Left colon (tissue), 2 donors: ENCODE measurements at regions not wholly inside any gene's neighbourhood (a gene's known extent, or its start where the extent isn't known, plus 50 kb on each side); places are given as distances from the start of the nearest gene placed in this dataset.
"Not testable (repeated sequence)": the region's sequence is repeated elsewhere in the genome, so short reads cannot be mapped to it uniquely, and the experiment has no call there.

Source experiments
- ATAC-seq: fragments of 200-7000 bp; cut with Tn5 transposase; one replicate; pipeline ENCODE4 v1.9.1; 2020; ENCODE audit warnings: mild to moderate bottlenecking, moderate library complexity
- DNase-seq, 2 donors: peaks; one replicate each; pipeline ENCODE4 v3.0.0-alpha.2; 2020
- intact Hi-C, 2 donors: fragments of 100-400 bp; cut with DNase I in 1 of 2; cut with micrococcal nuclease in 1 of 2; formaldehyde crosslinking; loops; one replicate each; pipeline versions ENCODE4 v1.11.2 to v1.14.0; 2022; cut with DNase I, micrococcal nuclease
- donor health status: DM: no; HTN: no; CAD: no.
- donor health status: DM: yes; HTN: yes; CAD: no.

DNA sequence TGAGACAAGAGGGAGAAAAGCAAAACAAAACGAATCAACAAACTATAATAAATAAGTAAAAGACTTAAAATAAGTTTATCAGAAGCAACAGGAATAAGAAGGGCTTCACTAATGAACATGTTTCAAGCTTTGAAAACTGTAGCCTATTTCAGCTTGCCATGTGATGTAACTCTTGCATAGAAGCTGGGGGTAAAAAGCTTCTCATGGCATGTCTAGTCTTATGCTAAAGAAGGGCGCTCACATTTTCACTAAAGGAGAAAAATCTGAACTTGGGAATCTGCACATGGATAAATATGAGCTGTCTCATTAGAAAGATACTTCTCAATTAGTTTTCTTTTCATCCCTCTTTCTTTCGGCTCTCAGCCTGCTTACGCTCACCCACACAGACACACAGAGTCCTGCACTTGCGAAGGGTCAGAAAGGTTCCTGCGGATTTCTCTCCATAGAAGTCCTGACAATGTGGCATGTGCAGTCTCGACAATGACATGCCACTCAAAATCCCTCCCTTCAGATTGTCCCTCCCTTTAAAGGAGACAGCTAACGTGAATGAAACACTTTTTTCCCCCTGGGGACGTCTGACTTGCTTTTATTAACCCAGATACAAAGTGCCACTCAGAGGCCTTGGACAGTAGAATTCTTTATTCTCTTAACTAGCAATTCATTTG is 568.9 kb upstream of the NR2F2 start:
- intact Hi-C loops = no loop called here
- ATAC-seq = no peak

DNA sequence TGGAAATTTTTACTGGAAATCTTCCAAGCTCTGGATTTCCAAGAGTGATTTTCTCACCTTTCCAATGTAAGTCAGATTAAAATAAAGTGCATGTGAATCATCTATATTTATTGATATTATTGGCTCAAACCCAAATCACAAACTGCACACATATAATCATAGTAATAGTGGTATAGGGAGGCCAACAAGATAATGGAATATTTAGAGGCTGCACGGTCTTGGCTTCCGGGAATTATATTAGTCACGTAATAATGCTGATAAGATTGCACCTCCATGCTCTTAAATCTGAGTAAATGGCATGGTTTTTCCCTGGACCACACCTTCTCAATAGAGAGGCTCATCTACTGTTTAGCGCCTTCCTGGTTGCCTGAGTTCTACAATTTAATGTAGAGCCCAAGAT is 567.1 kb upstream of the NR2F2 start:
- intact Hi-C loops = no loop called here
- ATAC-seq (no peak), DNase-seq (no peak)

More for the DNA sequence above, 568.9 kb upstream of the NR2F2 start:
- DNase-seq = no peak

DNA sequence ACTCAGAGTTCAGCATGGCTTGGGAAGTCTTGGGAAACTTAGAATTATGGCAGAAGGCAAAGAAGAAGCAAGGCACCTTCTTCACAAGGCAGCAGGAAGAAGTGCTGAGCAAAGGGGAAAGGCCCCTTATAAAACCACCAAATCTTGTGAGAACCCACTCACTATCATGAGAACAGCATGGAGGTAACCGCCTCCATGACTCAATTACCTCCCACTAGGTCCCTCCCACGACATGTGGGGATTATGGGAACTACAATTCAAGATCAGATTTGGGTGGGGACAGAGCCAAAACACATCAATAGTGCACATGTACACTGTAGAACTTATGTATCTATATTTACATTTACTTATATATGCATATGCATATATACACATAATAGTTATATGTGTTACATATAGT is 565.3 kb upstream of the NR2F2 start:
- DNase-seq (no peak), ATAC-seq (no peak)
- intact Hi-C loops = no loop called here

DNA sequence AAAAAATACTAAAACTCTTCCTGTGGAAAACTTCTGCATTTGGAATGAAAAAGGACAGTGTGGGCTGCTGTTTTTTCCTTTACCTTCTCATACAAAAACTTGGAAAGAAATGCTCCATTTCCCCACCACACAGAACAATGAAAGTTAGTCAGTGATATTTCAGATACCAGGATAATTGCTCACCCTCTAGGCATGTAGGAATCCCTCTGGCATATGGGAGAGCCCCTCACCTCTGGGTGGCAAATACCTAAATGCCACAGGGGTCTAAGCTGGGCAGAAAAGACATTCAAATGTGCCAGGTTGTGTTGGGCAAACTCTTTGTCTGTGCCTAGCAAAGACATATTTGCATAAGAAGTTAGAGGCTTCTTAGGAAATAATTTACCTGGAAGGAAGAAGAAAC is 560.3 kb upstream of the NR2F2 start:
- no peak for DNase-seq
- no peak for ATAC-seq
- intact Hi-C loops = no loop called here

DNA sequence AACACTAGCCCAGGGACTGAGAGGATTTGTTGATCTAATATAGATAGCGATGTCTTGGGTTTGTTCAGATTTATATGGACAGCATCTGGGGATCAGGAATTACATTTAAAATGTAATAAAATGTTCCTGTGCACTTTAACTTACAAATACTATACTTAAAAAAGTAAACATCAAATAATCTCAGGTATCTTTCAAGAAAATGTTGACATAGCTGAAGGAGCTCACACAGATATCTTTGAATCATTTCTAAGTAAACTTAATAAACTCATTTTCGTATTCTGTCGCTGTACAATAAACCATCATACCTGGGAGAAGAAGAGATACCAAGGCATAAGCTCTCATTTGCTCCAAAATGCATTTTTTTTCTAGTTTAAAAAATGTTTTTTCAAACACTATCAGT is 557.5 kb upstream of the NR2F2 start:
- DNase-seq = no peak
- intact Hi-C loops = no loop called here
- ATAC-seq = no peak

DNA sequence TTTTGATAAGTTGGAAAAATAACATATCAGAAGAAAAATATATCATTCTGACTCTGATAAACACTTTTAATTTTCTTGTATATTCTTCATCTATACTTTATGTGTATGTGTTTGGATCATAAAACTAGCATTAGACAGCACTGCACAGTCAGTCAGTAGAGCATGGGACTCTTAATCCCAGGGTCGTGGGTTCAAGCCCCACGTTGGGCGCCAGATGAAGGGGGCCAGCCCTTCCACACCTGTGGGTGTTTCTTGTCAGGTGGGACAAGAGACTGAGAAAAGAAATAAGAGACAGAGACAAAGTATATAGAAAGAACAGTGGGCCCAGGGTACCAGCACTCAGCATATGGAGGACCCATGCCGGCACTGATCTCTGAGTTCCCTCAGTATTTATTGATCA is 546.0 kb upstream of the NR2F2 start:
- ATAC-seq = no peak
- intact Hi-C loops = no loop called here
- no peak for DNase-seq

DNA sequence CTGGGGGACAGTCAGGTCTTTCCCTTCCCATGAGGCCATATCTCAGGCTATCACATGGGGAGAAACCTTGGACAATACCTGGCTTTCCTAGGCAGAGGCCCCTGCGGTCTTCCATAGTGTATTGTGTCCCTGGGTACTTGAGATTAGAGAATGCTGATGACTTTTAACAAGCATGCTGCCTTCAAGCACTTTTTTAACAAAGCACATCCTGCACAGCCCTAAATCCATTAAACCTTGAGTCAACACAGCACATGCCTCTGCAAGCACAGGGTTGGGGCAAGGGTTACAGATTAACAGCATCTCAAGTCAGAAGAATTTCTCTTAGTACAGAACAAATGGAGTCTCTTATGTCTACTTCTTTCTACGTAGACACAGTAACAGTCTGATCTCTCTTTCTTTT is 545.2 kb upstream of the NR2F2 start:
- DNase-seq, ATAC-seq, intact Hi-C loops: not testable (repeated sequence)

DNA sequence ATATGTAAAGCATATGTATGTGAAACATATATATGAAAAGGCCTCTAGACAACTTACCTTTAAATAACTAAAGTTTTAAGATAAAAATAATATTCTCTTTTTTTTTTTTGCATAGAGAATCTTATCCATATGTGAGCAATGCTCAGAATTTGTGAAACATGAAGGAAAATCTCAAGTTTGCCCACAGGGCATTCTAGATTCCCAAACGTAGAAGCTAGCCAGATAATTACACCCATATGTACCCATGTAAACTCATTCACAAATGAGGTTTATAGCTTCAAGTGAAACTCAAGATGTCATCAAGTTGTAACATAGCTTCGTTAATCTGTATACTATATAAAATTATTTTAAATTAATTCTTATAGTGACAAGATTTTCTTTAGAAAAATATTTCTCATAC is 537.3 kb upstream of the NR2F2 start:
- no peak for ATAC-seq
- DNase-seq = no peak
- intact Hi-C loops = no loop called here

DNA sequence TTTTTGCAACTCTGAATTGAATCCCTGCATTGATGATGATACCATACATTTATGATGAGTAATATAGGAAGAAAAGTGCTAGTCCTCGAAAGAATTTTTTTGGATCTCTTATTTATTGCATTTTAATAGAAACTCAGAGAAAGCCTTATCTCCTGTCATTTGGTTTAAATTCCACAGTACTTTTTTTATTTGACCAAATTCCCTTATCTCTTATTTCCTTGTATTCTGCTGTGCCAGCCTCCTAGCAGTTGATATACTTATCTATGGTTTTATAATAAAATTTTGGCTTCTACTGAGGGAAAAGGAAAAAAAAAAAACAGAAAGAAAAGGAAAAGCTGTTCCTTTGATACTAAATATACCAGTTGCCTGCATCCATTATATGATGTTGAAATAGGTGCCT is 535.1 kb upstream of the NR2F2 start:
- intact Hi-C loops = no loop called here
- ATAC-seq (no peak), DNase-seq (no peak)

DNA sequence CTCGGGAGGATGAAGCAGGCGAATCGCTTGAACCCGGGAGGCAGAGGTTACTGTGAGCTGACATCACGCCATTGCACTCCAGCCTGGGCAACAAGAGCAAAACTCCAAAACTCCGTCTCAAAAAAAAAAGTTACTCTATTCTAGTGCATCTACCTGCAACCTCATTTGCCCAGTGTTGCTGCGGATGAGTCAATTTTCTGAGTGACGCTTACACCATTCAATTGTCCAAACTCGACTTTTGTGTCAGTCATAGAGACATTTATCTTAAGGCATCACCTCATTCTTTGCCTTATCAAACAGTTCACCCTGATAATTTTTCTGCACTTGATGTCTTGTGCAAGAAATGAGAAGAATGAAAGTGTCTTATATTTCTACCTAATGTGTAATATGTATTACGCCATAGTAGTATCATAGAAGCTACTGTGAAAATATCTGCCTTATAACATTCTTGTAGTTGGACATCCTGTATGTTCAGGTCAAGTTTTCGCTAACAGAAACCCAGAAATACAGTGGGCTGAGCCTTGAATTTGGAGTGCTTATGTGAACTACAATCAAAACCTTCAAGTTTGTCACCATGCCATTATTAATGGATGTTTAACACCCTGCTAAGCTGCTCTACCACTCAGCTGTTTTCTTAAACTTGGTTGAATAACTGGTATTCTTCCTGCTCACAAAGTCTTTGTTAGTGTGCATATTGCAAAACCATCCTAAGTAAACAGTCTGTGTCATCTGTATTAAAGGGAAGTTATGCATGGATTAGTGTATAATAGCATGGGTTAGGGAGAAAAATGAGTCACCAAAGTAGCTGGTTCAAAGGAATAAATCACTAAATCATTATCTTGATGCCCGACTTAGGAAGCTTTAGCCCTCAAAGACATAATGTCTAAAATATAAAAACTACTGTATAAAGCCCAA is 531.0 kb upstream of the NR2F2 start:
- DNase-seq = no peak
- ATAC-seq = no peak
- intact Hi-C loops = no loop called here

DNA sequence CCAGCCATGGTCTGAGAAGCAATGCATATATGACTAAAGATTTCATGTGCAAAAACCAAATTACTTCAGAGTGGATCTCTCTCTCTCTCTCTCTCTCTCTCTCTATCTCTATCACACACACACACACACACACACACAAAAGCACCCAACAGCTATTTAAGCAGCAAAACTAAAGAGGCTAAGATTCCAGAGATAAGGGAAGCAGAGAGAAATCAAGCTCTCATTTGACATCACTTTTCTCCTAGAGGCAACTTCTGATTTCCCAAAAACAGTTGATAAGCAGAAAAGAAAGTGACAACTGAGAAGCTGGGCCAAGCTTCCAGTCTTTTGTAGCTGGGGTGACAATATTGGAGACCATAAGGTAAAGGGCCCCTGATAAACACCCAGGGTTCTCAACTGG is 526.0 kb upstream of the NR2F2 start:
- ATAC-seq (no peak), DNase-seq (no peak)
- intact Hi-C loops = no loop called here

DNA sequence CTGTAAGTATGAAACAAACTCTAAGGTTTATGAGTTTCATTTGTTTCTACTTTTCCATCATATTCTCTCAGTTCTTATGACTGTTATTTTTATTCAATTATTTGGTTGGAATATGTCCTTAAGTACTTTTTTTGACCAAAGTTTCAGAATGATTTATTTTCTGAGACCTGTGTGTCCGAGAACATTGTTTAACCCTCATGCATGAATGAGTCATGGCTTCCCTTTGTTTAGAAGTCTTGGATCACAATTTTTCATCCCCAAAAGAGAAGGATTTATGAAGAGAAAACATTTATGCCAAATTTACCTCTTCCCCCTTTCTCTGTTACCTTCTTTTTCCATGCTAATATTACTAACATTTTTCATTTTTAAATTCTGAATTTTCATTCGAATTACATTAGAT is 518.0 kb upstream of the NR2F2 start:
- intact Hi-C loops = no loop called here
- DNase-seq (no peak), ATAC-seq (no peak)

DNA sequence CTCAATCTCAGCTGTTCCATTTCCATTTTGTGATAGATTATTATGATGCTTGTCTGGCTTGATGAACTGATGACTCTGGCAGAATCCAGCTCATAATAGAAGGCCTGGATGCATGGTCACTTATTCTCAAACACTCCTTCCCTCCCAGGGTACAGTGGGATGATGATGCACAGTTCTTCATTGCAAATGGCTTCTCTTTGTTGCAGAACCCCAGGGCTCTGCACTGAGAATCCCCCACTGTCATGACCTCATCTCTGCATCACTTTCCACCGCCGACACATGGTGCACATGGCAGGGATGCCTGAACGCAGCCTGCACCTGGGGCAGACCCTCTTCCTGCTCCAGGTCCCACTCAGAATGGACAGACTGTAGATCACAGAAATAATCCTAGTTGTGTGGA is 515.6 kb upstream of the NR2F2 start:
- intact Hi-C loops = no loop called here
- no peak for DNase-seq
- ATAC-seq = no peak

DNA sequence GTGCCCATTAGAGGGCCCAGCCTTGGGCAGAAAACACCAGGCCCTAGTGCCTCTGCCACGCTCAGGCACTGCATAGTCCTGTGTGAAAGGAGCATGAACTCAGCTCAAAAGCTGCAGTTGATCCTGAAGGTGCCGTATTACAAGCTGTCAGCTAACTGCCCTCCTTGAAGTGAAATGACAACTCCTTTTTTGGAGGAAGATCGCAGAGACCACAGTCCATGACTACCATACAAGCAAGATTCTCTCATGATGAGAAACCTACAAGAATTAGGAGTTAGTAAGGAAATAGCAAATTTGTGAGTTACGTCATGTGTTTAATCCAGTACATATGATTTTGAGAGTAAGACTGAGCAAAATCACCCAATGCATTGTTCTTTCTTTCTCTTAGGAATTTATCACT is 513.9 kb upstream of the NR2F2 start:
- intact Hi-C loops = no loop called here
- no peak for ATAC-seq

DNA sequence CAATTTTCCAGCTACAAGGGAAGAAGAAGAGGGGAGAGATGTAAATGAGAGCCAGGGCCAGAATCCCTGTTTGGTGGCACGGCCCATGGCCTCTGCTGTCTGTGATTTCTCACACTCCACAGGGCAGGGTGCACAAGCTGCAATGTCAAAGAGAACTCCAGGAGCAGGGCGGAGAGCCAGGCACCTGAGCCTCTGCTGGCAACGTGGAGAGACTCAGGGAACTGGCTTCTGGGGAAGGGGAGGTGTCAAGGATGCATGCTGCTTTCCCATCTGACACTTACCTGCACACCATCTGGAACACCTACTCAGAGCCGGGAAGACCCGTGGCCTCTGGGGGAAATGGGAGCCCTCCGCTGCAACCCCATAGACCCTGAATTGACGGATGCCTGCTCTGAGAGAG is 507.5 kb upstream of the NR2F2 start:
- DNase-seq (no peak), ATAC-seq (no peak)
- intact Hi-C loops = no loop called here

More for the DNA sequence above, 513.9 kb upstream of the NR2F2 start:
- no peak for DNase-seq

DNA sequence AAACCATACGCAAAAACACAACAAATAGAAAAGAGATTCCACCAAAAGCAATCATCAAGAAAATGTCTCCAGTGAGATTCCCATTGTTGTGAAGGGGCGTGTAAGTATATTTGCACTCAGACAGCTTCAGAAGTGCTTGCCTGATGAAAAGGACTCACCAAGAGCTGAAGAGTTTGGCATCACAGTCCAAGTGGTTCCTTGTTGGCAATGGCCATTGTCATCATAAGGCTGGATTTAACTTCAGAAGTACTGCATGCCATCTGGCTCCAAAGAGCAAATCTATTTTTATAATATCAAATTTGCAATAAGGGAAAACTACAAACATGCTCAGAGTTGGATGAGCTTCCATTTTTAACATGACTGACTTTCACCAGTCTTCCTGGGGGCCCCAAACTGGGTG is 505.3 kb upstream of the NR2F2 start:
- no peak for DNase-seq
- ATAC-seq = no peak
- intact Hi-C loops = no loop called here

DNA sequence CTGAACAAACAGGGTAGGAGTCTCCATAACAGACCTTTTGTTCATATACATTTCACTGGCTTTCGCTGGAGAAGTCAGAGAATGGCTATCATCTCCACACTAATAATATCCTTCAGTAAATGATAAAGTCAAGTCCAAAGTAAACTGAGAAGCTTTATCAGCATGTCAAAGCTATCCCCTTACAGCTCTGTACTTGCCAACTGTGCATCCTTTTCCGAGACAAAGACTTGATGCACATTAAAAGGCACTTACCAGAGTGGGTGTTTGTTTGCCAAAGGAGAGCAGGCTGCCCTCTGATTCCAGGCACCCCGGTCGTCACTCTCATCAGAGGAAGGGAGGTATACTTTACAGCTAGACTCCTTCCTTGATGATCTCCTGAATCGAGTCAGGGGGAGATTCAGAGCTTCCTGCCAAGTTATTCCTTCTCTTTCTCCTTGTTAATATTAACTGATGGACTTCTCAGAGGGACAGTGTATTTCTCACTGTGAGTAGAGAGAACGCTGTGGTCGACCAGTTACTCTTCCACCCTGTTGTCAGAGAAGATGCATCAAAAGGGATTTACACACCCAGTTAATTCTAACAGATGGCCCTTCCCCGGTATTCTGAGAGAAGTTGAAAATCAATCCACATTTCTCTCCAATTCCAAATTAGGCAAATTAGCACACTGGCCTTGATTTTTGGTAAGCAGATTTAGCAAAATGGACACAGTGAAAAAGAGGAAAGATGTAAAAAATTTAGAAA is 504.7 kb upstream of the NR2F2 start:
- ATAC-seq (no peak), DNase-seq (no peak)
- intact Hi-C loops = no loop called here

DNA sequence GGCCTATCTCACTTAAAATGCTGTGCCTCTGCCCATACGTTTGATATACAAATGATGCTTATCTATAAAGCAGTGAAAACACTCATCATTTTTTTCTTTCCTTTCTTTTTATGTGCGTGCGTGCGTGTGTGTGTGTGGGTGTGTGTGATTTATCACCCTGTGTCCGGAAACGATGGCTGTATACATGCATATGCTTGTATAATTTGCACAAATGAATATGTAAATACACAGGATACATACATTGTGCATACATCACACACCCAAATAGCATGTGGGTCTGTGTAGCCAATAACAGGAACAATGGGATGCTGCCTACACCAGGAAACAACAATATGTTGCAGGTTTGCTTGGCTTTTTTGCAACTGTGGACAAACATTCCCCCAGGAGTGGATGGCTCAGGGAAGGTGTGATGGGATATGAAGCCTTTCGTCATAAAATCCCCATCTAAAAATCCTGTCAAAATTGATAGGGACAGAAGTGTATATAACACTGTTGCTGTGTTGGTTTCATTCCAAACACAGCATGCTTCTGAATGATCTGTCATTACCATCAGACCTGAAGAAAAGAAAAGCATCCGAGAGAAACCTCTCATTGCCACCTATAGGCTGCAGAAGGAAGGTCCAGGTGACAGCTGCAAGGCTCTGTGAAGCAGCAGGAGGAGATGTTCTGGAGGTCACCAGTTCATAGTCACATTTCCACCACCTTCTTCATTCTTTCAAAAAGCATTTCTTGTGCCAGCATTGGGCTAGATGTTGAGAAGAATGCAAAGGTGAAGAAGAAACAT is 503.9 kb upstream of the NR2F2 start:
- ATAC-seq (no peak), DNase-seq (no peak)
- intact Hi-C loops = no loop called here

DNA sequence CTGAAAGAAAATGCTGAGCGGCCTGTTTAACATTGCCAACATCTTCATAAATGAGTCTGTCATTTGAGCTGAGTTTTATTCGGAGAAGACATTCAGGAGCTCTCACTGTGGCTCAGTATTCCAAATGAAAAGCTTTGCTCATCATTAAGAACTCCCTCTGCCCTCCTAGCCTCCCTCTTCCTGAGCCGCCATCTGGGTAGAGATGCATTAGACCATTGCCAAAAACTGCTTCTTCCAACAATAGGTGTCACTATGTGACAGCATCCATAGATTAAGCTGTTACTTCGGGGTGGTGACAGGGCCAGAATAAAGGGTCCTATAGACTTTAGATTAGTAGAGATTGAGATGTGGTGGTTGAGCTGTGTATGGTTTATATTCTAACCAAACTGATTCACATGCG is 501.4 kb upstream of the NR2F2 start:
- DNase-seq (no peak), ATAC-seq (no peak)
- intact Hi-C loops = no loop called here
